ENCODE measurements at regions not wholly inside any gene's neighbourhood (a gene's known extent, or its start where the extent isn't known, plus 50 kb on each side); places are given as distances from the start of the nearest gene placed in this dataset.

GRCh38 chr5:3277590-3278196, 317.9 kb upstream of the IRX1 start:
- in situ Hi-C loops (cut with MboI; ENCODE audit: low sequenced_read_pairs in 4 of 4), result no loop called here
- no peak for ATAC-seq
- no peaks in the 10 kb centered on the region for H3K27me3 ChIP-seq
- no peaks in the 10 kb centered on the region for H3K4me1 ChIP-seq
- H3K27ac ChIP-seq, result no peak overlapping the region
- TF ChIP-seq CTCF (IDR thresholded peaks at IDR 0.05 in 4 of 5, conservative IDR thresholded peaks at IDR 0.05 in 1 of 5) (no peak), POLR2A (IDR thresholded peaks at IDR 0.05) (no peak)
- H3K36me3 ChIP-seq, result no peaks in the 10 kb centered on the region
- H3K9me3 ChIP-seq, result no peaks in the 10 kb centered on the region
- intact Hi-C loops (cut with DNase I; ENCODE audit: low total_unique reads), result no loop called here
- H3K4me3 ChIP-seq, result no peak overlapping the region
- no peak for DNase-seq

DNA sequence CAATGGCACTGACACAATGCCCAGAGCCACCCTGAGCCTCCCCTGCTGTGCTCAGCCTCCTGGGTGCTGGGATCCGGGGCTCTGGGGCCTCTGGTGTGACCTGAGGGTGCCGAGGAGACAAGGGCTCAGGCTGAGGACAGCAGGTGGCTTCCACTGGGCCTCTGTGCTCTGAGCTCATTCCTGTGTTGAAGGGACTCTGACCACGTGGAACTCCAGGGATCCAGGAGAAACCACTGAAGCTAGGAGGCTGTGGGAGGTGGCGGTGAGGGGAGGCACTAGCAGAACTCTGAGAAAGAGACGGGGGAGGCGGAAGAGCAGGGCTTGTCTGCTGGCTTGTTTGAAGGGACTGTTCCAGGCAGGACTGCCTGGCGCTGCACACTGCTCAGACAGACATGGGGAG, 318.7 kb upstream of the IRX1 start:
- intact Hi-C loops (cut with DNase I; ENCODE audit: low total_unique reads) (no loop called here), in situ Hi-C loops (cut with MboI; ENCODE audit: low sequenced_read_pairs in 4 of 4) (no loop called here)
- Histone ChIP-seq H3K36me3 (no peaks in the 10 kb centered on the region), H3K27ac (no peak overlapping the region), H3K27me3 (no peaks in the 10 kb centered on the region), H3K9me3 (no peaks in the 10 kb centered on the region), H3K4me1 (no peaks in the 10 kb centered on the region), H3K4me3 (no peak overlapping the region)
- TF ChIP-seq POLR2A (IDR thresholded peaks at IDR 0.05) (no peak), CTCF (IDR thresholded peaks at IDR 0.05 in 4 of 5, conservative IDR thresholded peaks at IDR 0.05 in 1 of 5) (no peak)
- ATAC-seq (no peak), DNase-seq (no peak)

GRCh38 chr5:3269395-3270169, 326.1 kb upstream of the IRX1 start:
- in situ Hi-C loops (cut with MboI; ENCODE audit: low sequenced_read_pairs in 4 of 4), result no loop called here
- Histone ChIP-seq H3K4me3 (no peak overlapping the region), H3K4me1 (no peaks in the 10 kb centered on the region), H3K36me3 (no peaks in the 10 kb centered on the region), H3K27me3 (no peaks in the 10 kb centered on the region), H3K9me3 (no peaks in the 10 kb centered on the region), H3K27ac (no peak overlapping the region)
- no peak for ATAC-seq
- DNase-seq, result no peak
- intact Hi-C loops (cut with DNase I; ENCODE audit: low total_unique reads), result no loop called here
- no peak for TF ChIP-seq POLR2A (IDR thresholded peaks at IDR 0.05)
- TF ChIP-seq CTCF (IDR thresholded peaks at IDR 0.05 in 4 of 5, conservative IDR thresholded peaks at IDR 0.05 in 1 of 5), result no peak

GRCh38 chr5:3268760-3269330, 326.8 kb upstream of the IRX1 start:
- no peak for DNase-seq
- H3K4me1 ChIP-seq, result no peaks in the 10 kb centered on the region
- in situ Hi-C loops (cut with MboI; ENCODE audit: low sequenced_read_pairs in 4 of 4) (no loop called here), intact Hi-C loops (cut with DNase I; ENCODE audit: low total_unique reads) (no loop called here)
- TF ChIP-seq POLR2A (IDR thresholded peaks at IDR 0.05) (no peak), CTCF (IDR thresholded peaks at IDR 0.05 in 4 of 5, conservative IDR thresholded peaks at IDR 0.05 in 1 of 5) (no peak)
- H3K27ac ChIP-seq, result no peak overlapping the region
- no peaks in the 10 kb centered on the region for H3K9me3 ChIP-seq
- no peak overlapping the region for H3K4me3 ChIP-seq
- no peaks in the 10 kb centered on the region for H3K36me3 ChIP-seq
- no peaks in the 10 kb centered on the region for H3K27me3 ChIP-seq
- ATAC-seq, result no peak
